ENCODE measurements at regions not wholly inside any gene's neighbourhood (a gene's known extent, or its start where the extent isn't known, plus 50 kb on each side); places are given as distances from the start of the nearest gene placed in this dataset.

- TF ChIP-seq CREB5 (CRISPR knock-in tag; IDR thresholded peaks at IDR 0.05; ENCODE audit: low read depth) (no peak), ZFP30 (CRISPR knock-in tag; IDR thresholded peaks at IDR 0.05) (no peak), ZNF70 (CRISPR knock-in tag; IDR thresholded peaks at IDR 0.05) (no peak), POU6F1 (CRISPR knock-in tag; IDR thresholded peaks at IDR 0.05; ENCODE audit: borderline replicate concordance, low read depth) (no peak), ZC3H10 (CRISPR knock-in tag; IDR thresholded peaks at IDR 0.05) (no peak), PPARA (CRISPR knock-in tag; IDR thresholded peaks at IDR 0.05; ENCODE audit: borderline replicate concordance) (no peak), ZFP3 (CRISPR knock-in tag; IDR thresholded peaks at IDR 0.05) (no peak)
Observed at GRCh38 chr10:55747244-55747643, 613.8 kb downstream of the ZWINT start (continued).

- TF ChIP-seq CREB5 (CRISPR knock-in tag; IDR thresholded peaks at IDR 0.05; ENCODE audit: low read depth) (no peak), PATZ1 (CRISPR knock-in tag; IDR thresholded peaks at IDR 0.05; ENCODE audit: borderline replicate concordance) (no peak), PPARA (CRISPR knock-in tag; IDR thresholded peaks at IDR 0.05; ENCODE audit: borderline replicate concordance) (no peak), TSHZ2 (CRISPR knock-in tag; IDR thresholded peaks at IDR 0.05) (no peak), TCF4 (CRISPR knock-in tag; IDR thresholded peaks at IDR 0.05; ENCODE audit: borderline replicate concordance) (no peak), ESRRG (CRISPR knock-in tag; IDR thresholded peaks at IDR 0.05) (no peak), OSR1 (CRISPR knock-in tag; IDR thresholded peaks at IDR 0.05) (no peak), POU6F1 (CRISPR knock-in tag; IDR thresholded peaks at IDR 0.05; ENCODE audit: borderline replicate concordance, low read depth) (no peak), ZC3H10 (CRISPR knock-in tag; IDR thresholded peaks at IDR 0.05) (no peak), SNAI2 (CRISPR knock-in tag; IDR thresholded peaks at IDR 0.05) (no peak), GLIS3 (CRISPR knock-in tag; IDR thresholded peaks at IDR 0.05) (no peak), CSRNP3 (CRISPR knock-in tag; IDR thresholded peaks at IDR 0.05) (no peak), ZFP3 (CRISPR knock-in tag; IDR thresholded peaks at IDR 0.05) (no peak), ZNF70 (CRISPR knock-in tag; IDR thresholded peaks at IDR 0.05) (no peak), ZNF8 (CRISPR knock-in tag; IDR thresholded peaks at IDR 0.05) (no peak), ISL1 (CRISPR knock-in tag; IDR thresholded peaks at IDR 0.05) (no peak), ARNTL (CRISPR knock-in tag; IDR thresholded peaks at IDR 0.05; ENCODE audit: borderline replicate concordance, low read depth) (no peak), BACH2 (CRISPR knock-in tag; IDR thresholded peaks at IDR 0.05; ENCODE audit: borderline replicate concordance) (no peak)
- no peak for ATAC-seq
Observed at GRCh38 chr10:55746002-55746401, 615.1 kb downstream of the ZWINT start.
